K562 (cell line): ENCODE measurements at regions not wholly inside any gene's neighbourhood (a gene's known extent, or its start where the extent isn't known, plus 50 kb on each side); places are given as distances from the start of the nearest gene placed in this dataset.

Experiments used
- ATAC-seq: fragments of 200-7000 bp; cut with Tn5 transposase; 3 replicates; pipeline ENCODE4 v1.9.1; 2020; ENCODE audit warnings: moderate library complexity
- BruUV-seq: library from RNA; stranded (reverse); fragments of 400-500 nt; replicated peaks from 2 replicates; lab custom pipeline; 2021; lab: Mats Ljungman, UMichigan
- CTCF ChIA-PET: fragments of 300-600 bp; formaldehyde crosslinking; extraction: SDS; loops from one replicate; lab custom pipeline; 2021; ENCODE audit warnings: low intra/inter-chr PET ratio; lab: Yijun Ruan, JAX
- POLR2A ChIA-PET: fragments of 300-600, 350-650 bp; sonication (Branson Sonifier 250); formaldehyde crosslinking; extraction: SDS; loops from one replicate; lab custom pipeline; 2021; ENCODE audit warnings: antibody characterized with exemption, inconsistent platforms; lab: Yijun Ruan, JAX
- DNase-seq, 4 experiments: peaks; one replicate each; pipeline versions ENCODE4 v3.0.0 to v3.0.0-alpha.2; 2011 to 2018; ENCODE audit warnings: low spot score in 3 of 4, mixed read lengths in 3 of 4; ENCODE audit errors: extremely low read depth in 1 of 4
- FAIRE-seq: peaks from 2 replicates; lab custom pipeline; 2011; peaks lifted over from hg19 to GRCh38; lab: Jason Lieb, UNC
- H2AFZ ChIP-seq: 2 replicates; pipeline ENCODE4 v1.6.0; 2011; ENCODE audit warnings: low read depth, low read length, control low read depth, inconsistent platforms
- H3K27ac ChIP-seq: fragments of 200-600 bp; 3 replicates; pipeline ENCODE4 v1.8.0; 2011; ENCODE audit warnings: low read depth, mild to moderate bottlenecking, control low read depth, inconsistent platforms, low read length, moderate library complexity, mixed read lengths; ENCODE audit errors: extremely low read depth
- H3K27me3 ChIP-seq, 2 experiments: fragments of 300-600 bp in 1 of 2; 2 replicates in 1 of 2; 3 replicates in 1 of 2; pipeline versions ENCODE4 v1.6.0 to v1.8.0; 2011; ENCODE audit warnings: inconsistent platforms in 2 of 2, low read length in 2 of 2, mild to moderate bottlenecking in 1 of 2, mixed read lengths in 1 of 2, moderate library complexity in 1 of 2; ENCODE audit not compliant: control insufficient read depth in 2 of 2, insufficient read depth in 2 of 2
- H3K36me3 ChIP-seq: fragments of 300-600 bp; 3 replicates; pipeline ENCODE4 v1.8.0; 2011; ENCODE audit warnings: mild to moderate bottlenecking, low read length, inconsistent platforms; ENCODE audit not compliant: control insufficient read depth, insufficient read depth
- H3K4me1 ChIP-seq, 2 experiments: fragments of 200-600 bp in 1 of 2; replicated peaks in 1 of 2; 2 replicates in 1 of 2; 3 replicates in 1 of 2; pipeline versions ENCODE4 v1.5.1 to v1.8.0; 2011; ENCODE audit warnings: inconsistent platforms in 2 of 2, low read length in 2 of 2, mild to moderate bottlenecking in 1 of 2, mixed read lengths in 1 of 2, moderate library complexity in 1 of 2; ENCODE audit not compliant: control insufficient read depth in 2 of 2, insufficient read depth in 2 of 2
- H3K4me2 ChIP-seq: 2 replicates; pipeline ENCODE4 v1.6.1; 2011; ENCODE audit warnings: low read length, control low read depth, inconsistent platforms, mixed read lengths; ENCODE audit not compliant: insufficient read depth
- H3K4me3 ChIP-seq: fragments of 200-600 bp; sonication (generic), shearing (Covaris generic); 2 replicates; pipeline ENCODE4 v1.5.1; 2016; ENCODE audit warnings: control low read depth, inconsistent platforms
- H3K79me2 ChIP-seq: fragments of 200-600 bp; 3 replicates; pipeline ENCODE4 v1.8.0; 2011; ENCODE audit warnings: low read length, inconsistent platforms; ENCODE audit not compliant: control insufficient read depth, insufficient read depth
- H3K9ac ChIP-seq, 2 experiments: 2 replicates each; pipeline versions ENCODE4 v1.6.0 to v1.6.1; 2011; ENCODE audit warnings: low read depth in 2 of 2, low read length in 2 of 2, control low read depth in 1 of 2, inconsistent platforms in 1 of 2, mild to moderate bottlenecking in 1 of 2, mixed read lengths in 1 of 2; ENCODE audit not compliant: insufficient read depth in 1 of 2
- H3K9me1 ChIP-seq: one replicate; pipeline ENCODE4 v1.6.0; 2011; ENCODE audit warnings: inconsistent platforms, mild to moderate bottlenecking, low read length, moderate library complexity; ENCODE audit not compliant: control insufficient read depth, insufficient read depth
- H3K9me3 ChIP-seq: replicated peaks from 2 replicates; pipeline ENCODE4 v1.5.1; 2011; ENCODE audit warnings: low read depth, low read length, inconsistent platforms; ENCODE audit not compliant: control insufficient read depth, insufficient read depth
- H4K20me1 ChIP-seq: replicated peaks from 2 replicates; pipeline ENCODE4 v1.6.1; 2011; ENCODE audit warnings: low read length, inconsistent platforms, mixed read lengths; ENCODE audit not compliant: control insufficient read depth, insufficient read depth
- ARID2 ChIP-seq: fragments of 450-650 bp; IDR thresholded peaks from 2 replicates; pipeline ENCODE4 v1.6.1; 2017; ENCODE audit warnings: antibody characterized with exemption, mild to moderate bottlenecking
- HMG20A ChIP-seq: fragments of 450-650 bp; formaldehyde crosslinking; conservative IDR thresholded peaks from 2 replicates; pipeline ENCODE4 v1.4.0; 2020; ENCODE audit warnings: mild to moderate bottlenecking, mixed read lengths
- STAT5B ChIP-seq: fragments of 250-450 bp; sonication (Bioruptor Pico); IDR thresholded peaks from 2 replicates; pipeline ENCODE4 v1.8.0; 2021; ENCODE audit warnings: mild to moderate bottlenecking, inconsistent platforms
- XRCC5 ChIP-seq: fragments of 200-400 bp; formaldehyde crosslinking; IDR thresholded peaks from 2 replicates; pipeline ENCODE4 v1.6.1; 2017; ENCODE audit warnings: low read depth, mild to moderate bottlenecking, low read length
- ZNF449 ChIP-seq: fragments of 250-450 bp; sonication (Bioruptor Pico); IDR thresholded peaks from 2 replicates; pipeline ENCODE4 v1.8.0; 2022; ENCODE audit warnings: moderate library complexity, mild to moderate bottlenecking, inconsistent platforms
- WGBS: fragments of 100-300 bp; shearing (Covaris generic); methylation state at CpG from one replicate; pipeline ENCODE4 v1.1.6; 2016; ENCODE audit warnings: low coverage, mixed read lengths; ENCODE audit not compliant: insufficient coverage; ENCODE audit errors: missing lambda C conversion rate; 5-methylcytosine and 5-hydroxymethylcytosine counted together
- in situ Hi-C: fragments of 300-500 bp; cut with MboI; formaldehyde crosslinking; loops from 4 replicates; pipeline ENCODE4 v1.15.0; 2018; ENCODE audit warnings: inconsistent platforms, mixed read lengths
- intact Hi-C: fragments of 100-400 bp; cut with micrococcal nuclease; formaldehyde crosslinking; loops from 2 replicates; pipeline ENCODE4 v1.14.2; 2022

GRCh38 chr10:2122431-2123124, 385.3 kb upstream of the ADARB2 start:
- H3K9me3 ChIP-seq = no peaks in the 10 kb centered on the region
- no peak overlapping the region for H3K4me2 ChIP-seq
- no peak overlapping the region for H2AFZ ChIP-seq
- WGBS = 3% methylated on average over 8 of the region's 8 CpGs
- no peak overlapping the region for H3K27ac ChIP-seq
- no peaks in the 10 kb centered on the region for H3K79me2 ChIP-seq
- ChIA-PET CTCF (no interaction called here), POLR2A (no interaction called here)
- no peaks in the 10 kb centered on the region for H3K4me1 ChIP-seq
- H3K4me3 ChIP-seq = no peak overlapping the region
- no TSS peak for BruUV-seq
- no peaks in the 10 kb centered on the region for H3K27me3 ChIP-seq
- H3K36me3 ChIP-seq = no peaks in the 10 kb centered on the region
- intact Hi-C loops (no loop called here), in situ Hi-C loops (no loop called here)
- DNase-seq (no peak), FAIRE-seq (no peak), ATAC-seq (no peak)
- no peaks in the 10 kb centered on the region for H4K20me1 ChIP-seq
- no peak overlapping the region for H3K9ac ChIP-seq
- TF ChIP-seq ARID2 (no peak), HMG20A (CRISPR knock-in tag) (no peak), STAT5B (CRISPR knock-in tag) (no peak), ZNF449 (CRISPR knock-in tag) (no peak), XRCC5 (no peak)
- H3K9me1 ChIP-seq = no peaks in the 10 kb centered on the region
